ENCODE measurements at regions not wholly inside any gene's neighbourhood (a gene's known extent, or its start where the extent isn't known, plus 50 kb on each side); places are given as distances from the start of the nearest gene placed in this dataset.
"Not testable (repeated sequence)": the region's sequence is repeated elsewhere in the genome, so short reads cannot be mapped to it uniquely, and the experiment has no call there.

- DNase-seq (ENCODE audit: low spot score) = not testable (repeated sequence)
Observed at GRCh38 chr9:64920147-64920546, 364.9 kb downstream of the FOXD4L5 start.

DNA sequence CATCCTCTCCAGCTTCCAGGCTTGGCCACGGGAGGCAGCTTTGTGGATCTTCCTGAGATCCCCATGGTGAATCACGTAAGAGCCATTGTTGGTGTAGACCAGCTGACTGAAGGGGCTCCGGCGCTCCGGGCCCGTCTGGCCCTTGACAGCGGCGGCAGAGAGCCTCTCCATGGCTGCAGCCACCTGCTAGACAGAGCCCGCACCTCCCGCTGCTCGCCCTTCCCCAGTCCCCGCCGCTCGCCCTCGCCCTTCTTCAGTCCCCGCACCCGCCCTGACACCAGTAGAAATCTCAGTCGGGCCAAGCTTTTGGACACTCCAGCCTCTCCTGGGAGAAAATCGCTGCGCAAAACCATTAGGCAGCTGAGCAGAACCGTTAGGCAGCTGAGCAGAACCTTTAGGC lies 396.4 kb downstream of the FOXD4L5 start:
- DNase-seq (ENCODE audit: low spot score) = not testable (repeated sequence)

DNA sequence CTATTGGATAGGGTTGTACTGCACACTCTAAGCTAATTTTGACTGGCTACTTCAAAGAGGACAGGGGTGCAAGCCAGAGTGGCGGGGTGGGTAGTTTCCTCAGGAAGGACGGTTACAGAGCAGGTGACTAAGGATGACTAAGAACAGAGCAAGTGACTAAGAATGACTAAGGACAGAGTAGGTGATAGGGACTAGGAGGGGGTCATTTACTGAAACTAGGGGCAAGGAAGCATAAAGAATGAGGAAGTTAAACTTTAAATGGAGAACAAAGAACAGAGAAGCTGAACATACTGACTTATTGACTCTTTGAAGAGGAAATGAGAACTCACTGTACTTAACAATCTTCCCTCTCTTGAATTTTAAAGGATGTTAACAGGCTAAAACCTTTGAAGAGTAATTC lies 414.4 kb downstream of the FOXD4L5 start:
- DNase-seq (ENCODE audit: low spot score) = peak; percentile 92

Measured in kidney tubule cell (primary cell).